Kidney (tissue), 13 donors: ENCODE measurements at regions not wholly inside any gene's neighbourhood (a gene's known extent, or its start where the extent isn't known, plus 50 kb on each side); places are given as distances from the start of the nearest gene placed in this dataset.

Source experiments
- DNase-seq, 5 donors: peaks; one replicate each; pipeline ENCODE4 v3.0.0-alpha.2; 2013 to 2020
- FAIRE-seq: peaks from 2 replicates; lab custom pipeline; 2012; peaks lifted over from hg19 to GRCh38; lab: Jason Lieb, UNC
- H3K27ac ChIP-seq, 2 donors: one replicate each; pipeline ENCODE4 v1.7.0; 2013; ENCODE audit warnings: low read depth in 2 of 2, low read length in 2 of 2, inconsistent platforms in 1 of 2
- H3K27me3 ChIP-seq: one replicate; pipeline ENCODE4 v1.7.1; 2013; ENCODE audit warnings: low read length, inconsistent platforms; ENCODE audit not compliant: control insufficient read depth, insufficient read depth
- H3K36me3 ChIP-seq, 3 donors: one replicate each; pipeline versions ENCODE4 v1.7.0 to v1.7.1; 2013; ENCODE audit warnings: low read length in 3 of 3, control low read depth in 1 of 3, inconsistent platforms in 1 of 3; ENCODE audit not compliant: insufficient read depth in 3 of 3, control insufficient read depth in 2 of 3
- H3K4me1 ChIP-seq, 3 donors: one replicate each; pipeline versions ENCODE4 v1.7.0 to v1.7.1; 2013; ENCODE audit warnings: low read length in 3 of 3, inconsistent platforms in 1 of 3, low read depth in 1 of 3; ENCODE audit not compliant: control insufficient read depth in 2 of 3, insufficient read depth in 2 of 3
- H3K4me3 ChIP-seq, 3 donors: one replicate each; pipeline versions ENCODE4 v1.7.0 to v1.8.1; 2013; ENCODE audit warnings: low read length in 3 of 3, control low read depth in 1 of 3, inconsistent platforms in 1 of 3
- H3K9ac ChIP-seq, 3 donors: one replicate each; pipeline versions ENCODE4 v1.7.0 to v1.7.1; 2013; ENCODE audit warnings: low read length in 3 of 3, control low read depth in 1 of 3, inconsistent platforms in 1 of 3
- H3K9me3 ChIP-seq, 3 donors: one replicate each; pipeline versions ENCODE4 v1.7.0 to v1.7.1; 2013; ENCODE audit warnings: low read length in 3 of 3, control low read depth in 1 of 3, inconsistent platforms in 1 of 3; ENCODE audit not compliant: control insufficient read depth in 2 of 3, insufficient read depth in 1 of 3
- CTCF ChIP-seq: IDR thresholded peaks from 3 replicates; pipeline ENCODE4 v1.5.1; 2012; ENCODE audit warnings: mild to moderate bottlenecking, moderate library complexity, borderline replicate concordance; ENCODE audit not compliant: insufficient read depth; ENCODE audit errors: extremely low read depth
- intact Hi-C: fragments of 100-400 bp; cut with DNase I; formaldehyde crosslinking; loops from one replicate; pipeline ENCODE4 v1.11.1; 2022
- donor health status: control.
- donor health status: control.
- donor health status: control.
- donor health status: control.
- donor health status: control.
- donor health status: DM: yes; HTN: yes; CAD: no.
- donor health status: Normal renal cell carcinoma (clear cell type).

- Histone ChIP-seq H3K27me3 (no peaks in the 10 kb centered on the region), H3K9me3 (peaks cover 0 to 4% (median 0%) of the 10 kb centered on the region in 3 donors), H3K36me3 (no peaks in the 10 kb centered on the region), H3K4me1 (no peaks in the 10 kb centered on the region), H3K4me3 (no peak overlapping the region), H3K27ac (no peak overlapping the region), H3K9ac (no peak overlapping the region)
- no peak for TF ChIP-seq CTCF
- intact Hi-C loops, result no loop called here
- FAIRE-seq, result no peak
- DNase-seq, result no peak
Observed at GRCh38 chr3:165466856-165467255, 270.7 kb upstream of the SLITRK3 start.

GRCh38 chr3:165464736-165465135 is 268.6 kb upstream of the SLITRK3 start:
- no peak for TF ChIP-seq CTCF
- no peaks in the 10 kb centered on the region for H3K4me1 ChIP-seq
- DNase-seq (no peak), FAIRE-seq (no peak)
- H3K27ac ChIP-seq, result no peak overlapping the region
- no peaks in the 10 kb centered on the region for H3K36me3 ChIP-seq
- intact Hi-C loops, result no loop called here
- no peaks in the 10 kb centered on the region for H3K27me3 ChIP-seq
- H3K4me3 ChIP-seq, result no peak overlapping the region
- no peaks in the 10 kb centered on the region for H3K9me3 ChIP-seq
- no peak overlapping the region for H3K9ac ChIP-seq

GRCh38 chr3:165463531-165463930 is 267.3 kb upstream of the SLITRK3 start:
- Histone ChIP-seq H3K9me3 (no peaks in the 10 kb centered on the region), H3K9ac (no peak overlapping the region), H3K27me3 (no peaks in the 10 kb centered on the region), H3K4me1 (no peaks in the 10 kb centered on the region), H3K27ac (no peak overlapping the region), H3K4me3 (no peak overlapping the region), H3K36me3 (no peaks in the 10 kb centered on the region)
- DNase-seq (no peak), FAIRE-seq (no peak)
- no peak for TF ChIP-seq CTCF
- intact Hi-C loops, result no loop called here
